ENCODE measurements at regions not wholly inside any gene's neighbourhood (a gene's known extent, or its start where the extent isn't known, plus 50 kb on each side); places are given as distances from the start of the nearest gene placed in this dataset.

DNA sequence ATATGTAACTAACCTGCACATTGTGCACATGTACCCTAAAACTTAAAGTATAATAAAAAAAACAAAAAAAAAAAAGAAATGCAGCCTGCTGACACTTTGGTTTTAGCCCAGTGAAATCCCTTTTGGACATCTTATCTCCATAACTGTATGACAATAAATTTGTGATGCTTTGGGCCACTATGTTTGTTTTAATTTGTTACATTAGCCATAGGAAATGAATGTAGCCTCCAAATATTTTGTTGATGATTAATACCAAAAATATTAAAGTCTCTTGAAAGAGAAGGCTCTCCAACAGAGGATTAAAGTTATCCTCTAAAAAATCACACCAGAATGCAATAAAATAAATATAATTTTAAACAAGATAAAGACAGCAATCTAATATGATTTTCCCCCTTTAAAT, 852.7 kb upstream of the SLIT2 start:
- no peak overlapping the region for H3K27ac ChIP-seq
- TF ChIP-seq, protein P1, sequence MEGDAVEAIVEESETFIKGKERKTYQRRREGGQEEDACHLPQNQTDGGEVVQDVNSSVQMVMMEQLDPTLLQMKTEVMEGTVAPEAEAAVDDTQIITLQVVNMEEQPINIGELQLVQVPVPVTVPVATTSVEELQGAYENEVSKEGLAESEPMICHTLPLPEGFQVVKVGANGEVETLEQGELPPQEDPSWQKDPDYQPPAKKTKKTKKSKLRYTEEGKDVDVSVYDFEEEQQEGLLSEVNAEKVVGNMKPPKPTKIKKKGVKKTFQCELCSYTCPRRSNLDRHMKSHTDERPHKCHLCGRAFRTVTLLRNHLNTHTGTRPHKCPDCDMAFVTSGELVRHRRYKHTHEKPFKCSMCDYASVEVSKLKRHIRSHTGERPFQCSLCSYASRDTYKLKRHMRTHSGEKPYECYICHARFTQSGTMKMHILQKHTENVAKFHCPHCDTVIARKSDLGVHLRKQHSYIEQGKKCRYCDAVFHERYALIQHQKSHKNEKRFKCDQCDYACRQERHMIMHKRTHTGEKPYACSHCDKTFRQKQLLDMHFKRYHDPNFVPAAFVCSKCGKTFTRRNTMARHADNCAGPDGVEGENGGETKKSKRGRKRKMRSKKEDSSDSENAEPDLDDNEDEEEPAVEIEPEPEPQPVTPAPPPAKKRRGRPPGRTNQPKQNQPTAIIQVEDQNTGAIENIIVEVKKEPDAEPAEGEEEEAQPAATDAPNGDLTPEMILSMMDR (IDR thresholded peaks at IDR 0.05): no peak
- intact Hi-C loops (cut with DNase I): no loop called here
- H3K27me3 ChIP-seq: no peaks in the 10 kb centered on the region
- H3K9me3 ChIP-seq: no peaks in the 10 kb centered on the region
- H3K4me1 ChIP-seq: no peaks in the 10 kb centered on the region
- DNase-seq: no peak
- no peak overlapping the region for H3K4me3 ChIP-seq
- no peaks in the 10 kb centered on the region for H3K36me3 ChIP-seq
- no peak overlapping the region for H3K9ac ChIP-seq (ENCODE audit: low read depth in 2 of 2, low read length in 2 of 2)

DNA sequence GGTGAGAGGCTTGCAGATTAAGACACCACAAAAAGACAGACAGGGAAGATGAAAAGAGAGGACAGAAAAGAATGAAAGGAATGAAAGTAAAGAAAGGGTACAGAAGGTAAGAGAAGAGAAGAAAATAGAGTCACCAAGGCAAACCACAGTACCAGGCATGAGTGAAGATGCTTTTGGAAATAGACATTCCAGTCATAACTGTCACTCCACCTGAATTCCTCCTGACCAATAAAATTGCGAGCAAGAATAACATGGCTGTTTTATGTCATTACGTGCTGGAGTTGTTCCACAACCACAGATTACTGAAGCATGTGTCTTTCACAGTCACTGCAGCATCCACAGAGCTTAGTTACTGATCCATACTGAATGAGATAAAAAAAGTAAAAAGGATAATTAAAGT, 864.9 kb upstream of the SLIT2 start:
- TF ChIP-seq, protein P1 (IDR thresholded peaks at IDR 0.05): no peak
- Histone ChIP-seq H3K4me1 (no peaks in the 10 kb centered on the region), H3K27me3 (no peaks in the 10 kb centered on the region), H3K9me3 (no peaks in the 10 kb centered on the region), H3K9ac (ENCODE audit: low read depth in 2 of 2, low read length in 2 of 2) (no peak overlapping the region), H3K36me3 (no peaks in the 10 kb centered on the region), H3K4me3 (no peak overlapping the region), H3K27ac (no peak overlapping the region)
- no peak for DNase-seq
- intact Hi-C loops (cut with DNase I): no loop called here

DNA sequence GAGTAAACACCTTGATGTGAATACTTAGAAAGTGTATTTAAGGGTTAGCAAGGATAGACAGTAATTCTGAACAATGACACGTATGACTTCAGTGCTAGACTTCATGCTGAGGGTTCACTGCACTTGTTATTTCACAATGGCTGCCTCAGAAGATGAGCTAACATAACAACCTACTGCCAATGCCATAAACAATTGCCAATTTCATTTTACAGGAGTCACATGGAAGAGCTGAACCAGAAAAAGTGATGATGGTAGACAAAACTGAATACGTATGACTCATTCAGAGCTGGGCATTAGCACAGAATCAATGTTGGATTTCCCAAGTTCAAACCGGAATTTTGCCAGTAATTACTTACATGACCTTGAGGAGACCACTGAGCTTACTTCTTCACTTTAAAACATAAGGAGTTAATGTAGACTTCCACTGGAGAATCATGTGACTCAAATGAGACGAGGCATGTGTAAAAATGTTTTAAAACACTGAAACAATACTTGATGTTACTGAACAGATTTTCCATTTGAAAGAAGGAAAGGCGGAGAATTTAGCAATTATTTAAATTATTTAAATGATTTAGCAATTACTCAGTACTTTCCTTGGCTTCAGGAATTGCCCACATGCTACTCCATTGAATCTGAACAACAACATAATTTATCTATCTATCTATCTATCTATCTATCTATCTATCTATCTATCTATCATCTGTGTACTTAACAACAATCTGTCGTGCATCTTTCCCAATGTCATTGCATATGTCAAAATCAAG, 868.5 kb upstream of the SLIT2 start:
- intact Hi-C loops (cut with DNase I): no loop called here
- H3K27me3 ChIP-seq: no peaks in the 10 kb centered on the region

DNA sequence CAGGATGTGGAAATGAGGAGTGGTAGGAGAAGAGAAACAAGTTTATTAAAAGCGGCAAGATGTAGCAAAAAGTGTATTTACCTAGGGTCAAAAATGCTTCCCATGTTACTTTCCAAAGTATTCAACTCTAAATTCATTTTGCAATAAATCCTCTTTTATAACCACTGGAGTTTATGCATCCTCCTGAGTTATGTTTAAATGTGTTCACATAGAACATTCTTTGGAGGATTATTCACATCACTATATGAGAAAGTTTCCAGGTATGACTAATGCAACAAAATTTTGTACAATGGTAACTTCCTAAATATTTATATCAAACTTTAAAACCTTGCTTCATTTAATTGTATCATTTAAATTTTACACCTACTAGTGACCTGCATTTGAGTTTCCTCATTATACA, 870.6 kb upstream of the SLIT2 start:
- no peaks in the 10 kb centered on the region for H3K4me1 ChIP-seq
- H3K9me3 ChIP-seq: no peaks in the 10 kb centered on the region
- no peaks in the 10 kb centered on the region for H3K27me3 ChIP-seq
- H3K36me3 ChIP-seq: no peaks in the 10 kb centered on the region
- TF ChIP-seq, protein P1 (IDR thresholded peaks at IDR 0.05): no peak
- intact Hi-C loops (cut with DNase I): no loop called here
- no peak for DNase-seq
- no peak overlapping the region for H3K27ac ChIP-seq
- H3K9ac ChIP-seq (ENCODE audit: low read depth in 2 of 2, low read length in 2 of 2): no peak overlapping the region
- H3K4me3 ChIP-seq: no peak overlapping the region

More for the DNA sequence above, 868.5 kb upstream of the SLIT2 start:
- no peaks in the 10 kb centered on the region for H3K36me3 ChIP-seq
- H3K9ac ChIP-seq (ENCODE audit: low read depth in 2 of 2, low read length in 2 of 2): no peak overlapping the region
- H3K27ac ChIP-seq: no peak overlapping the region
- DNase-seq: no peak
- no peaks in the 10 kb centered on the region for H3K9me3 ChIP-seq
- H3K4me3 ChIP-seq: no peak overlapping the region
- no peaks in the 10 kb centered on the region for H3K4me1 ChIP-seq
- TF ChIP-seq, protein P1 (IDR thresholded peaks at IDR 0.05): no peak

DNA sequence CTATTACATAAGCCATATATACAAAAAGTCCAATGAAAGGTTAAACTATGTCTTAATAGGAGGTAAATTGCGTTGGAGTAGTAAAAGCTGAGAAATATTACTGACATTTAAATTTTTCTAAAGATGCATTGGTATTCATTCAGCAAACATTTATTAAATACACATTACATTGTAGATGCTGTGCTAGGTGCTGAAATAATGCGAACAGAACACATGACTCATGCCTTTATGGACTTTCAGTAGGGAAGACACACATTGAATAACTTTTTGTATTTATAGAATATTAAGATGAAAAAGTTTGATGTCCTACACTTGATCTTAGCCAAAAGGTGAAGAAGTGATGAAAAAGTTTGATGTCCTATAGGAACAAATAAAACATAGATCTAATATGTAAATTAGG, 871.1 kb upstream of the SLIT2 start:
- intact Hi-C loops (cut with DNase I): no loop called here
- Histone ChIP-seq H3K27ac (no peak overlapping the region), H3K4me1 (no peaks in the 10 kb centered on the region), H3K27me3 (no peaks in the 10 kb centered on the region), H3K9ac (ENCODE audit: low read depth in 2 of 2, low read length in 2 of 2) (no peak overlapping the region), H3K4me3 (no peak overlapping the region), H3K36me3 (no peaks in the 10 kb centered on the region), H3K9me3 (no peaks in the 10 kb centered on the region)
- TF ChIP-seq, protein P1 (IDR thresholded peaks at IDR 0.05): no peak
- DNase-seq: no peak

All from colonic mucosa (tissue), 4 donors.